LNCAP (cell line): ENCODE measurements at regions not wholly inside any gene's neighbourhood (a gene's known extent, or its start where the extent isn't known, plus 50 kb on each side); places are given as distances from the start of the nearest gene placed in this dataset.

Source experiments
- TF ChIP-seq, protein P1 (sequence below): fragments of 450-650 bp; IDR thresholded peaks from 2 replicates; pipeline ENCODE4 v1.5.1; 2017; ENCODE audit warnings: mild to moderate bottlenecking

DNA sequence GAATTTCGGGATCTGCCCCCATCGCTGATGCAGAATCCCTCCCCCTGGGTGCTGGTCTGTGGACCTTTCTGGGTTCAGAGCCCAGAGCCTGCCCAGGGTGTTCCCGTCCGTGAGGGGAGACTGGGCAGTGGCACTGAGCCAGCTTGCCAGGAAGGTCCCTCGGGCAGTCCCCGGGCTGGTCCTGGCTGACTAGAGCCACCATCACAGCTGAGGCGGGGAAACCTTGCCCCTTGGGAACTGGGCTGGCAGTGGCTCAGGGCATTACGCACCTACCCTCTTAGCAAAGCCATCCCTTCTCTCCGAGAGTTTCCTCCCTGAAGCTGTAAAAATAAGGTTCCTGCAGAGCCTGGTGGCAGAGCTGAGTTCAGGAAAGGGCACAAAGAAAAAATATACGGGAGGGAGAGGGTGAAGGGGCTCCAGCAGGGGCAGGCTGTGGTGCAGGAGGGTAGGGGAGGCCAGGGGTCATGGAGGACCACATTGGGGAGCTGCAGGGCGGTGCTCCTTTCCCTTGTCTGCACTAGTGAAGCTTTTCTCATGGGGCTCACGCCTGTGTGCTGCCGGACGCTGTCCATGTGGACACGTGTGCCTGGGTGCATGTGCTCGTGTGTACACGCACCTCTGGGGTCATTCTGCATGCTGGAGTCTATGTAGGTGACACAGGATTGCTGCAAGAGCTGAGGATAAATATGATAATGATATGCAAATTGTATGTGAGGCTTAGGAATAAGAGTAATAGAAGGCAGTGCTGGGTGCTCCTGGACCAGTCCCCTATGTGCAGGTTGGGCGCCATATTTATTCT is 118.9 kb downstream of the LHX2 start:
- TF ChIP-seq, protein P1, sequence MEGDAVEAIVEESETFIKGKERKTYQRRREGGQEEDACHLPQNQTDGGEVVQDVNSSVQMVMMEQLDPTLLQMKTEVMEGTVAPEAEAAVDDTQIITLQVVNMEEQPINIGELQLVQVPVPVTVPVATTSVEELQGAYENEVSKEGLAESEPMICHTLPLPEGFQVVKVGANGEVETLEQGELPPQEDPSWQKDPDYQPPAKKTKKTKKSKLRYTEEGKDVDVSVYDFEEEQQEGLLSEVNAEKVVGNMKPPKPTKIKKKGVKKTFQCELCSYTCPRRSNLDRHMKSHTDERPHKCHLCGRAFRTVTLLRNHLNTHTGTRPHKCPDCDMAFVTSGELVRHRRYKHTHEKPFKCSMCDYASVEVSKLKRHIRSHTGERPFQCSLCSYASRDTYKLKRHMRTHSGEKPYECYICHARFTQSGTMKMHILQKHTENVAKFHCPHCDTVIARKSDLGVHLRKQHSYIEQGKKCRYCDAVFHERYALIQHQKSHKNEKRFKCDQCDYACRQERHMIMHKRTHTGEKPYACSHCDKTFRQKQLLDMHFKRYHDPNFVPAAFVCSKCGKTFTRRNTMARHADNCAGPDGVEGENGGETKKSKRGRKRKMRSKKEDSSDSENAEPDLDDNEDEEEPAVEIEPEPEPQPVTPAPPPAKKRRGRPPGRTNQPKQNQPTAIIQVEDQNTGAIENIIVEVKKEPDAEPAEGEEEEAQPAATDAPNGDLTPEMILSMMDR = no peak

DNA sequence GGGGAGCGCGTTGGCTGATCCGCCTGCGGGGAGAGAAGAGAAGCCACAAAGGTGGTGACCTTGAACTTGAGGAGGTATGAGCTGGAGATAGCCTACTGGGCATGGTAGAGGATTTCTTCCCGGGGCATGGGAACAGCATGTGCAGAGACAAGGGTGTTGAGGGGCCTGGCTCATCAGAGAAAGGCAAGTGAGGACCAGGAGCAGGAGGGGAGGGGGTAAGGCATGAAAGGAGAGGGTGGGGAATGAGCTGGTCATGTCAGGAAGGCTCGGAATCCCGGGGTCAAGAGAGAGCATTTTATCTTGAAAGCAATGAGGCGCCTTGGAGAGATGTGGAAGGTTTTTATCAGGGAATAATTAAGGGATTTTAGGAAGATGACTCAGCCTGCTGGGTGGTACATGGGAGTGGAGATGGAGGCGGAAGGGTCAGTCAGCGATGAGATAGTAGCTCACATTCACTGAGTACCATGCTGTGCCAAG is 121.1 kb downstream of the LHX2 start:
- TF ChIP-seq, protein P1 = no peak

GRCh38 chr9:124133727-124134126 is 122.2 kb downstream of the LHX2 start:
- TF ChIP-seq, protein P1 = no peak

- TF ChIP-seq, protein P1 = no peak
Observed at GRCh38 chr9:124134526-124134925, 123.0 kb downstream of the LHX2 start.

DNA sequence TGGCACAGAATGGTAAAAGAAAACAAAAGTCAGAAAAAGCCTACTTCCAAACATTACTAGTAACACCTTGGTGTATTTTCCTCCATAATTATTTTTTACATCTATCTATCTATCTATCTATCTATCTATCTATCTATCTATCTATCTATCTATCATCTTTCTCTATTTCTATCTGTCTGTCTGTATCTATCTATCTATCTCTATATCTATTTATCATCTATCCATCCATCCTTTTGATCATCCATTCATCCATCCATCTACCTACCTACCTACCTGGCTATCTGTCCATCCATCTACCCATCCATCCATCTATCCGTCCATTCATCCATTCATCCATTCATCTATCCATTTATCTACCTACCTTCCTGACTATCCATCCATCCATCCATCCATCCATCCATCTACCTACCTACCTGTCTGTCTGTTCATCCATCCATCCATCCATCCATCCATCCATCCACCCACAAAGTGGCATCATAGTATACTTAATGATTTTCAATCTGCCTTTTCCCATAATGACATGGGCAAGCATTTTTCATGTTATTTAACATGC is 121.9 kb upstream of the NEK6 start:
- TF ChIP-seq, protein P1 = no peak

- TF ChIP-seq, protein P1 = no peak
Observed at GRCh38 chr9:124137009-124137943, 120.5 kb upstream of the NEK6 start.

GRCh38 chr9:124137944-124138335 is 119.8 kb upstream of the NEK6 start:
- TF ChIP-seq, protein P1 = no peak
